Spleen (tissue), 7 donors: ENCODE measurements at regions not wholly inside any gene's neighbourhood (a gene's known extent, or its start where the extent isn't known, plus 50 kb on each side); places are given as distances from the start of the nearest gene placed in this dataset.

Experiments
- POLR2A ChIP-seq, 3 donors: fragments of 450-650 bp; IDR thresholded peaks; one replicate each; pipeline ENCODE4 v1.5.1; 2017; ENCODE audit warnings: antibody characterized with exemption in 3 of 3, mild to moderate bottlenecking in 1 of 3
- TF ChIP-seq, protein P1 (sequence below), 11 experiments: fragments of 200-600 bp in 7 of 11; fragments of 450-650 bp in 4 of 11; sonication (generic) in 4 of 11; IDR thresholded peaks in 8 of 11; conservative IDR thresholded peaks in 3 of 11; 1 replicate in 7 of 11; 2 replicates in 4 of 11; pipeline versions ENCODE4 v1.4.0 to v1.8.0; 2016 to 2021; ENCODE audit warnings: antibody characterized with exemption in 11 of 11, inconsistent platforms in 4 of 11, mild to moderate bottlenecking in 1 of 11
- donor health status: DM: no; HTN: no; CAD: no; lungs with moderate emphysema.
- donor health status: DM: no; HTN: no; CAD: no.
- donor health status: DM: no; HTN: no; CAD: no.

DNA sequence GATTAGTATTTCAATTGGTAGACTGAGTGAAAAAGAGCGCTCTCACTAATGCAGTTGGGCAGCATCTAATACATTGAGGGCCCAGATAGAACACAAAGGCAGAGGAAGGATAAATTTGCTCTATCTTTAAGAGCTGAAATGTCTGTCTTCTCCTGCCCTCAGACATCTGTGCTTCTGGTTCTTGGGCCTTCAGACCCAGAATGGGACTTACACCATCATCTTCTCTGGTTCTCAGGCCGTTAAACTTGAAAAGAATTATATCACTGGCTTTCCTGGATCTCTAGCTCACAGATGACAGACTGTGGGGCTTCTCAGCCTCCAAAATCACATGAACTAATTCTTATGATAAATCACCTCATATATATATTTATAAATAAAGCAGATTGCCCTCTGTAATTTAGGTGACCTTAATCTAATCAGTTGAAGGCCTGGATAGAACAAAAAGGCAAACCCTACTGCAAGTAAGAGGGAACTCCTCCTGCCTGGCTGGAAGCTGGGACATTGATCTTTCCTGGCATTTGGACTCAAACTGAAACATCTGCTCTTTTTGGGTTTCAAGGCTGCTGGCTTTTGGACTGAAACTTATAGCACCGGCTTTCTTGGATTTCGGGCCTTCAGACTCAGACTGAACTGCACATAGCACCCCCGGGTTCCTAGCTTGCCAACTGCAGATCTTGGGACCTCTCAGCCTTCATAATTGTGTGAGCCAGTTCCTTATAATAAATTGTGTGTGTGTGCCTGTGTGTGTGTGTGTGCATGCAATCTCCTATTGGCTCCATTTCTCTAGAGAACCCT, 390.4 kb upstream of the PLXNA2 start:
- TF ChIP-seq, protein P1, sequence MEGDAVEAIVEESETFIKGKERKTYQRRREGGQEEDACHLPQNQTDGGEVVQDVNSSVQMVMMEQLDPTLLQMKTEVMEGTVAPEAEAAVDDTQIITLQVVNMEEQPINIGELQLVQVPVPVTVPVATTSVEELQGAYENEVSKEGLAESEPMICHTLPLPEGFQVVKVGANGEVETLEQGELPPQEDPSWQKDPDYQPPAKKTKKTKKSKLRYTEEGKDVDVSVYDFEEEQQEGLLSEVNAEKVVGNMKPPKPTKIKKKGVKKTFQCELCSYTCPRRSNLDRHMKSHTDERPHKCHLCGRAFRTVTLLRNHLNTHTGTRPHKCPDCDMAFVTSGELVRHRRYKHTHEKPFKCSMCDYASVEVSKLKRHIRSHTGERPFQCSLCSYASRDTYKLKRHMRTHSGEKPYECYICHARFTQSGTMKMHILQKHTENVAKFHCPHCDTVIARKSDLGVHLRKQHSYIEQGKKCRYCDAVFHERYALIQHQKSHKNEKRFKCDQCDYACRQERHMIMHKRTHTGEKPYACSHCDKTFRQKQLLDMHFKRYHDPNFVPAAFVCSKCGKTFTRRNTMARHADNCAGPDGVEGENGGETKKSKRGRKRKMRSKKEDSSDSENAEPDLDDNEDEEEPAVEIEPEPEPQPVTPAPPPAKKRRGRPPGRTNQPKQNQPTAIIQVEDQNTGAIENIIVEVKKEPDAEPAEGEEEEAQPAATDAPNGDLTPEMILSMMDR (IDR thresholded peaks at IDR 0.05 in 8 of 11, conservative IDR thresholded peaks at IDR 0.05 in 3 of 11), result no peak
- no peak for TF ChIP-seq POLR2A (IDR thresholded peaks at IDR 0.05)
